Neural progenitor cell (in vitro differentiated cells): ENCODE measurements at regions not wholly inside any gene's neighbourhood (a gene's known extent, or its start where the extent isn't known, plus 50 kb on each side); places are given as distances from the start of the nearest gene placed in this dataset.

Source experiments
- EZH2 ChIP-seq: fragments of 200-600 bp; sonication (generic); IDR thresholded peaks from 2 replicates; pipeline ENCODE4 v1.6.1; 2017; ENCODE audit warnings: antibody characterized with exemption, mild to moderate bottlenecking, moderate library complexity
- EZH2phosphoT487 ChIP-seq: fragments of 200-600 bp; sonication (generic); IDR thresholded peaks from 2 replicates; pipeline ENCODE4 v1.6.1; 2017; ENCODE audit warnings: antibody characterized with exemption
- TF ChIP-seq, protein P1 (sequence below): fragments of 200-600 bp; sonication (generic); IDR thresholded peaks from 2 replicates; pipeline ENCODE4 v1.5.1; 2017; ENCODE audit warnings: antibody characterized with exemption, mild to moderate bottlenecking

- TF ChIP-seq, protein P1, sequence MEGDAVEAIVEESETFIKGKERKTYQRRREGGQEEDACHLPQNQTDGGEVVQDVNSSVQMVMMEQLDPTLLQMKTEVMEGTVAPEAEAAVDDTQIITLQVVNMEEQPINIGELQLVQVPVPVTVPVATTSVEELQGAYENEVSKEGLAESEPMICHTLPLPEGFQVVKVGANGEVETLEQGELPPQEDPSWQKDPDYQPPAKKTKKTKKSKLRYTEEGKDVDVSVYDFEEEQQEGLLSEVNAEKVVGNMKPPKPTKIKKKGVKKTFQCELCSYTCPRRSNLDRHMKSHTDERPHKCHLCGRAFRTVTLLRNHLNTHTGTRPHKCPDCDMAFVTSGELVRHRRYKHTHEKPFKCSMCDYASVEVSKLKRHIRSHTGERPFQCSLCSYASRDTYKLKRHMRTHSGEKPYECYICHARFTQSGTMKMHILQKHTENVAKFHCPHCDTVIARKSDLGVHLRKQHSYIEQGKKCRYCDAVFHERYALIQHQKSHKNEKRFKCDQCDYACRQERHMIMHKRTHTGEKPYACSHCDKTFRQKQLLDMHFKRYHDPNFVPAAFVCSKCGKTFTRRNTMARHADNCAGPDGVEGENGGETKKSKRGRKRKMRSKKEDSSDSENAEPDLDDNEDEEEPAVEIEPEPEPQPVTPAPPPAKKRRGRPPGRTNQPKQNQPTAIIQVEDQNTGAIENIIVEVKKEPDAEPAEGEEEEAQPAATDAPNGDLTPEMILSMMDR: no peak
- no peak for TF ChIP-seq EZH2phosphoT487
- no peak for TF ChIP-seq EZH2
Observed at GRCh38 chr5:173830421-173830820, 57.7 kb upstream of the CPEB4 start.
